ENCODE measurements at regions not wholly inside any gene's neighbourhood (a gene's known extent, or its start where the extent isn't known, plus 50 kb on each side); places are given as distances from the start of the nearest gene placed in this dataset.

DNA sequence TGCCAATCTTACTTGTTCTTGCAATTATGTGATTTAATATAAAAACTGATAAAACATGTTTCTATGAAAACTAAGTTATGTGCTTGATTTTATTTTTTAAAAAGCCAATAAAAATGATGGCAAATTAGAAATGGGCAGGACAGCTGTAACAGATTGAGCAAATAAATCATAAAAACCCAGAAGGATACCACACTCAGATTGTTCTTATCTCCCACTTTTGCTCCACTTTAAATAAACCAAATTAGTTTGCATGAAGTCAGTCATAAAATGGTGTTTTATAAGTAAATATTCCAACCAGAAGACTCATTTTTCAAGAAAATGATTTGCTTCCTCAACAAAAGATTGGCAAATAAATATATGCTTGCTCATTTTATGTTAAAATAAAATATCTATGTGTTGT is 307.9 kb upstream of the G2E3 start:
- no peak for TF ChIP-seq POLR2AphosphoS5 (IDR thresholded peaks at IDR 0.05)
- TF ChIP-seq POLR2A (IDR thresholded peaks at IDR 0.05) = no peak
- TF ChIP-seq, protein P1, sequence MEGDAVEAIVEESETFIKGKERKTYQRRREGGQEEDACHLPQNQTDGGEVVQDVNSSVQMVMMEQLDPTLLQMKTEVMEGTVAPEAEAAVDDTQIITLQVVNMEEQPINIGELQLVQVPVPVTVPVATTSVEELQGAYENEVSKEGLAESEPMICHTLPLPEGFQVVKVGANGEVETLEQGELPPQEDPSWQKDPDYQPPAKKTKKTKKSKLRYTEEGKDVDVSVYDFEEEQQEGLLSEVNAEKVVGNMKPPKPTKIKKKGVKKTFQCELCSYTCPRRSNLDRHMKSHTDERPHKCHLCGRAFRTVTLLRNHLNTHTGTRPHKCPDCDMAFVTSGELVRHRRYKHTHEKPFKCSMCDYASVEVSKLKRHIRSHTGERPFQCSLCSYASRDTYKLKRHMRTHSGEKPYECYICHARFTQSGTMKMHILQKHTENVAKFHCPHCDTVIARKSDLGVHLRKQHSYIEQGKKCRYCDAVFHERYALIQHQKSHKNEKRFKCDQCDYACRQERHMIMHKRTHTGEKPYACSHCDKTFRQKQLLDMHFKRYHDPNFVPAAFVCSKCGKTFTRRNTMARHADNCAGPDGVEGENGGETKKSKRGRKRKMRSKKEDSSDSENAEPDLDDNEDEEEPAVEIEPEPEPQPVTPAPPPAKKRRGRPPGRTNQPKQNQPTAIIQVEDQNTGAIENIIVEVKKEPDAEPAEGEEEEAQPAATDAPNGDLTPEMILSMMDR (IDR thresholded peaks at IDR 0.05) = no peak
- TF ChIP-seq EP300 (IDR thresholded peaks at IDR 0.05) = no peak

Measured in upper lobe of left lung (tissue), 4 donors.